Esophagus muscularis mucosa (tissue), 4 donors: ENCODE measurements at regions not wholly inside any gene's neighbourhood (a gene's known extent, or its start where the extent isn't known, plus 50 kb on each side); places are given as distances from the start of the nearest gene placed in this dataset.

Experiments used
- DNase-seq: peaks from one replicate; pipeline ENCODE4 v3.0.0-alpha.2; 2017; ENCODE audit errors: extremely low spot score
- H3K27ac ChIP-seq, 4 donors: fragments of 200-600 bp; sonication (generic); replicated peaks in 1 of 4; 1 replicate in 3 of 4; 2 replicates in 1 of 4; pipeline ENCODE4 v1.5.1; 2016 to 2019; ENCODE audit warnings: mild to moderate bottlenecking in 1 of 4
- H3K27me3 ChIP-seq, 4 donors: fragments of 200-600 bp; sonication (generic); one replicate each; pipeline versions ENCODE4 v1.5.1 to v1.6.0; 2016 to 2019
- H3K36me3 ChIP-seq, 4 donors: fragments of 200-600 bp; sonication (generic); one replicate each; pipeline ENCODE4 v1.5.1; 2016 to 2019
- H3K4me1 ChIP-seq, 4 donors: fragments of 200-600 bp; sonication (generic); one replicate each; pipeline ENCODE4 v1.5.1; 2016 to 2019
- H3K4me3 ChIP-seq, 4 donors: fragments of 200-600 bp; sonication (generic); 1 replicate in 2 of 4; 2 replicates in 2 of 4; pipeline ENCODE4 v1.5.1; 2016 to 2019; ENCODE audit warnings: mild to moderate bottlenecking in 4 of 4, moderate library complexity in 1 of 4
- H3K9me3 ChIP-seq, 4 donors: fragments of 200-600 bp; sonication (generic); 1 replicate in 3 of 4; 2 replicates in 1 of 4; pipeline ENCODE4 v1.5.1; 2016 to 2019
- EP300 ChIP-seq: sonication (generic); formaldehyde crosslinking; IDR thresholded peaks from one replicate; pipeline ENCODE4 v1.6.1; 2017; ENCODE audit warnings: antibody characterized with exemption
- POLR2A ChIP-seq: fragments of 450-650 bp; IDR thresholded peaks from one replicate; pipeline ENCODE4 v1.6.1; 2017; ENCODE audit warnings: antibody characterized with exemption, moderate library complexity, mild to moderate bottlenecking, low read depth
- POLR2AphosphoS5 ChIP-seq, 2 donors: sonication (generic); formaldehyde crosslinking; IDR thresholded peaks; one replicate each; pipeline ENCODE4 v1.6.1; 2017; ENCODE audit warnings: antibody characterized with exemption in 2 of 2
- WGBS: methylation state at CpG from one replicate; pipeline ENCODE4 v1.1.5; 2018; 5-methylcytosine and 5-hydroxymethylcytosine counted together
- intact Hi-C: fragments of 100-400 bp; cut with DNase I; formaldehyde crosslinking; loops from one replicate; pipeline ENCODE4 v1.15.1; 2023
- TF ChIP-seq, protein P1 (sequence below), 3 experiments: fragments of 200-600 bp in 2 of 3; fragments of 450-650 bp in 1 of 3; sonication (generic) in 2 of 3; IDR thresholded peaks; one replicate each; pipeline ENCODE4 v1.5.1; 2017 to 2019; ENCODE audit warnings: antibody characterized with exemption in 3 of 3, mild to moderate bottlenecking in 2 of 3, moderate library complexity in 1 of 3

- whole genome bisulfite sequencing: 58% methylated on average over 10 of the region's 10 CpGs
- Histone ChIP-seq H3K36me3 (no peaks in the 10 kb centered on the region), H3K9me3 (no peaks in the 10 kb centered on the region), H3K27ac (no peak overlapping the region), H3K4me1 (no peaks in the 10 kb centered on the region), H3K27me3 (no peaks in the 10 kb centered on the region), H3K4me3 (no peak overlapping the region)
- TF ChIP-seq, protein P1, sequence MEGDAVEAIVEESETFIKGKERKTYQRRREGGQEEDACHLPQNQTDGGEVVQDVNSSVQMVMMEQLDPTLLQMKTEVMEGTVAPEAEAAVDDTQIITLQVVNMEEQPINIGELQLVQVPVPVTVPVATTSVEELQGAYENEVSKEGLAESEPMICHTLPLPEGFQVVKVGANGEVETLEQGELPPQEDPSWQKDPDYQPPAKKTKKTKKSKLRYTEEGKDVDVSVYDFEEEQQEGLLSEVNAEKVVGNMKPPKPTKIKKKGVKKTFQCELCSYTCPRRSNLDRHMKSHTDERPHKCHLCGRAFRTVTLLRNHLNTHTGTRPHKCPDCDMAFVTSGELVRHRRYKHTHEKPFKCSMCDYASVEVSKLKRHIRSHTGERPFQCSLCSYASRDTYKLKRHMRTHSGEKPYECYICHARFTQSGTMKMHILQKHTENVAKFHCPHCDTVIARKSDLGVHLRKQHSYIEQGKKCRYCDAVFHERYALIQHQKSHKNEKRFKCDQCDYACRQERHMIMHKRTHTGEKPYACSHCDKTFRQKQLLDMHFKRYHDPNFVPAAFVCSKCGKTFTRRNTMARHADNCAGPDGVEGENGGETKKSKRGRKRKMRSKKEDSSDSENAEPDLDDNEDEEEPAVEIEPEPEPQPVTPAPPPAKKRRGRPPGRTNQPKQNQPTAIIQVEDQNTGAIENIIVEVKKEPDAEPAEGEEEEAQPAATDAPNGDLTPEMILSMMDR (IDR thresholded peaks at IDR 0.05): no peak
- no peak for TF ChIP-seq EP300
- TF ChIP-seq POLR2A: no peak
- TF ChIP-seq POLR2AphosphoS5 (IDR thresholded peaks at IDR 0.05): no peak
- DNase-seq: no peak
- intact Hi-C loops: no loop called here
Observed at GRCh38 chr12:124125203-124125871, 152.3 kb downstream of the ZNF664 start.

DNA sequence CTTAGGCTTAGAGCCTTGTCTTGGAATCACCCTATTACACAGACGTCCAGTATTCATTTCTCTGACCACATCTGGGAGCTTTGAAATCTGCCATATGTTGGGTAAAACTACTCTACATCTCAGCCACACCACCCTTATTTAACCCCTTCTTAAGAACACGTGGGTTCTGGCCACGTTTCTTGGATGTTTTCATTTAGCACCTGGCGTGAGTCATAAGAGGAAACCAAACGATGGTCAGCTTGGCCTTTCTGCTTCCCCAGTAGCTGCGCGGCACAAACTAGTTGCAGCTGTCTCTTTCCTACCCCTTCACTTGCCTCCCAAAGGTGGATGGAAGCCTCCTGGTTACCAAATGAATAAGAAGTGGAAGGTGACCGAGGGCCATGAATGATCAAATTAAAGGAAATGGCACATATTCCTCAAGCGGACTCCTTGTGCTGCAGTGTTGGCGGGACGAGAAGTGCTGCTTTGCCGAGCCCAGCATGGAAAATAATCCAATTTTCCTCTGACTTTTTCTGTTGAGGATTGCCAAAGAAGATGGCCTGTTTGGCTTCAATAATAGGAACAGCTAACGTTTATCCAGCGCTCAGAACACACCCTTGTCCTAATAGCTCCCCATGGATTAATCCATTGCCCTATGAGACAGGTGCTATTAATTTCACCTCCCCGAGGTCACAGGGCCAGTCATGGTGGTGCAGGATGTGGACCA, 154.1 kb downstream of the ZNF664 start:
- no peaks in the 10 kb centered on the region for H3K27me3 ChIP-seq
- intact Hi-C loops: no loop called here
- no peak overlapping the region for H3K27ac ChIP-seq
- no peaks in the 10 kb centered on the region for H3K4me1 ChIP-seq
- no peaks in the 10 kb centered on the region for H3K36me3 ChIP-seq
- TF ChIP-seq, protein P1 (IDR thresholded peaks at IDR 0.05): no peak
- TF ChIP-seq POLR2A (no peak), EP300 (no peak), POLR2AphosphoS5 (IDR thresholded peaks at IDR 0.05) (no peak)
- 55% methylated on average over 15 of the region's 15 CpGs for WGBS
- no peak overlapping the region for H3K4me3 ChIP-seq
- DNase-seq: no peak
- no peaks in the 10 kb centered on the region for H3K9me3 ChIP-seq

GRCh38 chr12:124129132-124129531, 156.1 kb downstream of the ZNF664 start:
- Histone ChIP-seq H3K4me3 (no peak overlapping the region), H3K9me3 (no peaks in the 10 kb centered on the region), H3K36me3 (no peaks in the 10 kb centered on the region), H3K27me3 (no peaks in the 10 kb centered on the region), H3K27ac (no peak overlapping the region), H3K4me1 (no peaks in the 10 kb centered on the region)
- intact Hi-C loops: no loop called here
- no peak for DNase-seq
- no peak for TF ChIP-seq POLR2AphosphoS5 (IDR thresholded peaks at IDR 0.05)
- WGBS: 91% methylated on average over 9 of the region's 9 CpGs

- 69% methylated on average over 9 of the region's 9 CpGs for WGBS
- TF ChIP-seq EP300: no peak
- no peak for TF ChIP-seq POLR2AphosphoS5 (IDR thresholded peaks at IDR 0.05)
- no peak for TF ChIP-seq POLR2A
- TF ChIP-seq, protein P1 (IDR thresholded peaks at IDR 0.05): no peak
- intact Hi-C loops: no loop called here
Observed at GRCh38 chr12:124130691-124131591, 157.9 kb downstream of the ZNF664 start.

DNA sequence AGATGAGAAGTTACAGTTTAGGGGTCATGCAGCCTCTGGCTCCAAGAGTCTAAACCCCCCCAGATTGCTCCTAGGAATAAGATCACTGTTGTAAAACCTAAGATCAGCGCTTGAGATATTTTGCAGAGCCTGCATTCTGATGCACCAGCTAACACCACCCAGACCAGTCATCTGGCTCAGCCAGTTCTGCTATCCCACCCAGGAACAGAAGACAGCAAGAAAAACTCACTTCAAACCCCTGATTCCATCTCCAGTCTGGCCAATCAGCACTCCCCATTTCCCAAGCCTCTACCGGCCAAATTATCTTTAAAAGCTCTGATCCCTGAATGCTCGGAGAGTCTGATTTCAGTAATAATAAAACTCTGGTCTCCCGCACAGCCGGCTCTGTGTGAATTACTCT, 158.6 kb downstream of the ZNF664 start:
- 89% methylated on average over 5 of the region's 5 CpGs for WGBS
- no peaks in the 10 kb centered on the region for H3K36me3 ChIP-seq
- TF ChIP-seq, protein P1 (IDR thresholded peaks at IDR 0.05): no peak
- TF ChIP-seq EP300 (no peak), POLR2A (no peak), POLR2AphosphoS5 (IDR thresholded peaks at IDR 0.05) (no peak)
- H3K9me3 ChIP-seq: no peaks in the 10 kb centered on the region
- no peaks in the 10 kb centered on the region for H3K4me1 ChIP-seq
- DNase-seq: no peak
- intact Hi-C loops: no loop called here
- no peaks in the 10 kb centered on the region for H3K27me3 ChIP-seq
- no peak overlapping the region for H3K27ac ChIP-seq
- no peak overlapping the region for H3K4me3 ChIP-seq

More at GRCh38 chr12:124130691-124131591, 157.9 kb downstream of the ZNF664 start:
- Histone ChIP-seq H3K4me1 (no peaks in the 10 kb centered on the region), H3K27me3 (no peaks in the 10 kb centered on the region), H3K27ac (no peak overlapping the region), H3K36me3 (no peaks in the 10 kb centered on the region), H3K9me3 (no peaks in the 10 kb centered on the region), H3K4me3 (no peak overlapping the region)
- DNase-seq: no peak
